Liver (tissue), 8 donors: ENCODE measurements at regions not wholly inside any gene's neighbourhood (a gene's known extent, or its start where the extent isn't known, plus 50 kb on each side); places are given as distances from the start of the nearest gene placed in this dataset.

Source experiments
- DNase-seq: peaks from one replicate; pipeline ENCODE4 v3.0.0-alpha.2; 2017; ENCODE audit warnings: low spot score
- H3K27ac ChIP-seq, 2 donors: one replicate each; pipeline ENCODE4 v1.7.0; 2013; ENCODE audit warnings: inconsistent platforms in 2 of 2, low read length in 2 of 2, control low read depth in 1 of 2, low read depth in 1 of 2, mild to moderate bottlenecking in 1 of 2
- H3K27me3 ChIP-seq, 4 donors: one replicate each; pipeline versions ENCODE4 v1.6.1 to v1.7.0; 2013; ENCODE audit warnings: low read length in 3 of 4, inconsistent platforms in 1 of 4, mild to moderate bottlenecking in 1 of 4, moderate library complexity in 1 of 4; ENCODE audit not compliant: control insufficient read depth in 4 of 4, insufficient read depth in 4 of 4
- H3K36me3 ChIP-seq, 4 donors: one replicate each; pipeline versions ENCODE4 v1.6.1 to v1.7.0; 2013; ENCODE audit warnings: low read length in 3 of 4, mild to moderate bottlenecking in 3 of 4, low read depth in 1 of 4, moderate library complexity in 1 of 4; ENCODE audit not compliant: control insufficient read depth in 4 of 4, insufficient read depth in 3 of 4
- H3K4me1 ChIP-seq, 4 donors: one replicate each; pipeline versions ENCODE4 v1.6.1 to v1.7.0; 2013; ENCODE audit warnings: low read length in 3 of 4, mild to moderate bottlenecking in 3 of 4, moderate library complexity in 1 of 4; ENCODE audit not compliant: control insufficient read depth in 4 of 4, insufficient read depth in 4 of 4
- H3K4me3 ChIP-seq, 3 donors: one replicate each; pipeline versions ENCODE4 v1.6.1 to v1.7.0; 2013; ENCODE audit warnings: low read length in 3 of 3, control low read depth in 1 of 3, low read depth in 1 of 3, mild to moderate bottlenecking in 1 of 3
- H3K9ac ChIP-seq, 2 donors: one replicate each; pipeline ENCODE4 v1.7.0; 2013; ENCODE audit warnings: low read length in 2 of 2, mild to moderate bottlenecking in 2 of 2, moderate library complexity in 2 of 2, control low read depth in 1 of 2, low read depth in 1 of 2
- H3K9me3 ChIP-seq, 4 donors: one replicate each; pipeline versions ENCODE4 v1.6.1 to v1.7.0; 2013; ENCODE audit warnings: low read length in 3 of 4; ENCODE audit not compliant: control insufficient read depth in 4 of 4
- ATF3 ChIP-seq: IDR thresholded peaks from 2 replicates; pipeline ENCODE4 v1.6.1; 2016; ENCODE audit warnings: antibody characterized with exemption
- CTCF ChIP-seq: fragments of 150-350 bp; IDR thresholded peaks from 2 replicates; pipeline ENCODE4 v1.5.1; 2017; ENCODE audit warnings: improper control_type of control experiment, low read depth, low read length; ENCODE audit not compliant: missing input control
- EGR1 ChIP-seq, 2 donors: IDR thresholded peaks; 2 replicates each; pipeline ENCODE4 v1.6.1; 2016 to 2018; ENCODE audit warnings: antibody characterized with exemption in 2 of 2, low read depth in 2 of 2
- FOXA1 ChIP-seq: IDR thresholded peaks from 2 replicates; pipeline ENCODE4 v1.6.1; 2016; ENCODE audit warnings: antibody characterized with exemption
- FOXA2 ChIP-seq: IDR thresholded peaks from 2 replicates; pipeline ENCODE4 v1.6.1; 2016; ENCODE audit warnings: antibody characterized with exemption
- HNF4A ChIP-seq, 2 donors: conservative IDR thresholded peaks; 2 replicates each; pipeline ENCODE4 v1.6.1; 2016; ENCODE audit warnings: antibody characterized with exemption in 2 of 2, mild to moderate bottlenecking in 2 of 2
- JUND ChIP-seq, 2 donors: IDR thresholded peaks; 2 replicates each; pipeline ENCODE4 v1.6.1; 2016; ENCODE audit warnings: antibody characterized with exemption in 2 of 2
- MAX ChIP-seq: IDR thresholded peaks from 2 replicates; pipeline ENCODE4 v1.6.1; 2016; ENCODE audit warnings: antibody characterized with exemption
- NR2F2 ChIP-seq: IDR thresholded peaks from 2 replicates; pipeline ENCODE4 v1.6.1; 2016; ENCODE audit warnings: antibody characterized with exemption
- RAD21 ChIP-seq, 2 donors: IDR thresholded peaks; 2 replicates each; pipeline ENCODE4 v1.6.1; 2016; ENCODE audit warnings: antibody characterized with exemption in 2 of 2, mild to moderate bottlenecking in 2 of 2
- REST ChIP-seq: IDR thresholded peaks from 2 replicates; pipeline ENCODE4 v1.6.1; 2016; ENCODE audit warnings: antibody characterized with exemption, mild to moderate bottlenecking
- RXRA ChIP-seq, 2 donors: IDR thresholded peaks; 2 replicates each; pipeline ENCODE4 v1.6.1; 2017 to 2018; ENCODE audit warnings: antibody characterized with exemption in 2 of 2, mild to moderate bottlenecking in 1 of 2
- SP1 ChIP-seq: IDR thresholded peaks from 2 replicates; pipeline ENCODE4 v1.6.1; 2018; ENCODE audit warnings: antibody characterized with exemption, mild to moderate bottlenecking
- TAF1 ChIP-seq: conservative IDR thresholded peaks from 2 replicates; pipeline ENCODE4 v1.6.1; 2016; ENCODE audit warnings: antibody characterized with exemption, mild to moderate bottlenecking
- YY1 ChIP-seq: IDR thresholded peaks from 2 replicates; pipeline ENCODE4 v1.6.1; 2016; ENCODE audit warnings: antibody characterized with exemption, mild to moderate bottlenecking
- WGBS: extraction: QIAGEN DNeasy Blood & Tissue Kit; methylation state at CpG from one replicate; pipeline ENCODE4 v1.1.7; 2013; 5-methylcytosine and 5-hydroxymethylcytosine counted together
- donor health status: healthy.
- donor health status: healthy.
- donor health status: healthy.
- donor health status: healthy.
- donor health status: healthy.

GRCh38 chr5:130731839-130732238, 433.2 kb downstream of the HINT1 start:
- no peak overlapping the region for H3K27ac ChIP-seq
- TF ChIP-seq TAF1 = no peak
- TF ChIP-seq FOXA2 = no peak
- no peak for TF ChIP-seq RAD21 (IDR thresholded peaks at IDR 0.05)
- TF ChIP-seq HNF4A (conservative IDR thresholded peaks at IDR 0.05) = no peak
- TF ChIP-seq SP1 = no peak
- TF ChIP-seq YY1 = no peak
- no peak for TF ChIP-seq ATF3
- TF ChIP-seq CTCF = no peak
- TF ChIP-seq RXRA (IDR thresholded peaks at IDR 0.05) = no peak
- TF ChIP-seq MAX = no peak
- no peak for TF ChIP-seq JUND (IDR thresholded peaks at IDR 0.05)
- TF ChIP-seq NR2F2 = no peak
- TF ChIP-seq FOXA1 = no peak
- H3K9me3 ChIP-seq = no peaks in the 10 kb centered on the region
- no peak overlapping the region for H3K4me3 ChIP-seq
- no peaks in the 10 kb centered on the region for H3K36me3 ChIP-seq
- no peaks in the 10 kb centered on the region for H3K27me3 ChIP-seq
- H3K9ac ChIP-seq = no peak overlapping the region
- H3K4me1 ChIP-seq = no peaks in the 10 kb centered on the region
- DNase-seq = no peak
- WGBS = 92% methylated on average over 4 of the region's 4 CpGs

GRCh38 chr5:130729541-130729940, 435.5 kb downstream of the HINT1 start:
- Histone ChIP-seq H3K9me3 (no peaks in the 10 kb centered on the region), H3K27ac (no peak overlapping the region), H3K9ac (no peak overlapping the region), H3K36me3 (no peaks in the 10 kb centered on the region), H3K4me1 (no peaks in the 10 kb centered on the region), H3K4me3 (no peak overlapping the region), H3K27me3 (no peaks in the 10 kb centered on the region)
- TF ChIP-seq FOXA2 (no peak), SP1 (no peak), EGR1 (IDR thresholded peaks at IDR 0.05; ENCODE audit: low read depth in 2 of 2) (no peak), YY1 (no peak), FOXA1 (no peak), ATF3 (no peak), RXRA (IDR thresholded peaks at IDR 0.05) (no peak), HNF4A (conservative IDR thresholded peaks at IDR 0.05) (no peak), MAX (no peak), REST (no peak)
- 46% methylated on average over 2 of the region's 2 CpGs for WGBS
- DNase-seq = no peak
